OCI-LY3 (cell line): ENCODE measurements at regions not wholly inside any gene's neighbourhood (a gene's known extent, or its start where the extent isn't known, plus 50 kb on each side); places are given as distances from the start of the nearest gene placed in this dataset.
"Not testable (repeated sequence)": the region's sequence is repeated elsewhere in the genome, so short reads cannot be mapped to it uniquely, and the experiment has no call there.

Source experiments
- CTCF ChIP-seq: fragments of 200-600, 300-600 bp; sonication (generic); IDR thresholded peaks from 2 replicates; pipeline ENCODE4 v1.5.1; 2014; ENCODE audit warnings: antibody characterized with exemption, low read length, low read depth
- EZH2phosphoT487 ChIP-seq: fragments of 200-600 bp; shearing (Covaris generic); IDR thresholded peaks from 2 replicates; pipeline ENCODE4 v1.6.1; 2018; ENCODE audit warnings: antibody characterized with exemption, mixed run types, low read depth

GRCh38 chr2:87547966-87548365, 199.9 kb upstream of the PLGLB2 start:
- TF ChIP-seq CTCF, EZH2phosphoT487: not testable (repeated sequence)
